ENCODE measurements at regions not wholly inside any gene's neighbourhood (a gene's known extent, or its start where the extent isn't known, plus 50 kb on each side); places are given as distances from the start of the nearest gene placed in this dataset.

DNA sequence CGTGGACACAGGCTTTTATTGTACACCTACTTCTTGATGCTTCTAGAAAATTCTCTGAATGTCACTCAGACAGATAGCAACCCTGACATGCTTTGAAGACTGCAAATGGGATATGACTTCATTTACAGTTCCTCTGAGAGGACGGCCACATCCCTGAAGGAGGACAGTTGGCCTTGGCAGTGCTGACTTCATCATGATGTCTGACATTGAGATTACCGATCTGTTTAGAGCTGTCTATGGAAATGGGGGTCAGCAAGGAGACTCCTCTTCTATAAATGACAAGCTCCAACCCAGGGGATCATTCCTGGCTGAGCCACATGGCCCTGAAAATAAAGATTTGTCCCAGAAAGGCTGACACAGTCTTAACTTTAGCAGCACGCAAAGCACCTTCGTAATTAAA lies 75.8 kb downstream of the NUDT12 start:
- no peaks in the 10 kb centered on the region for H3K4me1 ChIP-seq (ENCODE audit: insufficient read depth, insufficient read length)
- H3K36me3 ChIP-seq (ENCODE audit: insufficient read depth, insufficient read length, low read length), result no peaks in the 10 kb centered on the region
- DNase-seq (ENCODE audit: low read depth, low spot score), result no peak
- no peak overlapping the region for H3K4me3 ChIP-seq (ENCODE audit: insufficient read length, low read depth)
- H3K27me3 ChIP-seq (ENCODE audit: insufficient read depth, insufficient read length), result no peaks in the 10 kb centered on the region
- no peak overlapping the region for H3K9ac ChIP-seq (ENCODE audit: insufficient read length, low read depth)
- no peaks in the 10 kb centered on the region for H3K9me3 ChIP-seq (ENCODE audit: insufficient read depth, low read length)
- no peak for TF ChIP-seq SUZ12 (IDR thresholded peaks at IDR 0.05; ENCODE audit: extremely low read depth, insufficient read depth, insufficient read length)
- TF ChIP-seq ZNF274 (IDR thresholded peaks at IDR 0.05; ENCODE audit: low read depth, low read length), result no peak
- TF ChIP-seq YY1 (IDR thresholded peaks at IDR 0.05; ENCODE audit: insufficient read depth, insufficient read length), result no peak

DNA sequence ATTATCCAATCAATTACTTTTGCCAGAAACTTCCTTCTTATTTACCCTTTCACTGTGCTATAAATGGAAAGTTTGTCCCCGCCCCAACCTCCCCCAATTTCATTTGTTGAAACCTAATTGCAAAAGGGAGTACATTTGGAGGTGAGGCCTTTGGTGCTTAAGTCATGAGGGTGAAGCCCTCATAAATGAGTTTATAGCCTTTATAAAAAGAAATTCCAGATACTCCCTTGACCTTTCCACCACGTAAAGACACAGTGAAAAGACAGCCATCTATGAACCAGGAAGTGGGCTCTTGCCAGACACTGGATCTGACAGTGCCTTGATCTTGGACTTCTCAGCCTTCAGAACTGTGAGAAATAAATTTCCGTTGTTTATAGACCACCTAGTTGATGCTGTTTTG lies 82.3 kb downstream of the NUDT12 start:
- no peak for DNase-seq (ENCODE audit: low read depth, low spot score)
- no peak for TF ChIP-seq YY1 (IDR thresholded peaks at IDR 0.05; ENCODE audit: insufficient read depth, insufficient read length)
- no peak for TF ChIP-seq ZNF274 (IDR thresholded peaks at IDR 0.05; ENCODE audit: low read depth, low read length)
- TF ChIP-seq SUZ12 (IDR thresholded peaks at IDR 0.05; ENCODE audit: extremely low read depth, insufficient read depth, insufficient read length), result no peak
- Histone ChIP-seq H3K4me3 (ENCODE audit: insufficient read length, low read depth) (no peak overlapping the region), H3K9ac (ENCODE audit: insufficient read length, low read depth) (no peak overlapping the region), H3K36me3 (ENCODE audit: insufficient read depth, insufficient read length, low read length) (no peaks in the 10 kb centered on the region), H3K27me3 (ENCODE audit: insufficient read depth, insufficient read length) (no peaks in the 10 kb centered on the region), H3K4me1 (ENCODE audit: insufficient read depth, insufficient read length) (no peaks in the 10 kb centered on the region), H3K9me3 (ENCODE audit: insufficient read depth, low read length) (no peaks in the 10 kb centered on the region)

DNA sequence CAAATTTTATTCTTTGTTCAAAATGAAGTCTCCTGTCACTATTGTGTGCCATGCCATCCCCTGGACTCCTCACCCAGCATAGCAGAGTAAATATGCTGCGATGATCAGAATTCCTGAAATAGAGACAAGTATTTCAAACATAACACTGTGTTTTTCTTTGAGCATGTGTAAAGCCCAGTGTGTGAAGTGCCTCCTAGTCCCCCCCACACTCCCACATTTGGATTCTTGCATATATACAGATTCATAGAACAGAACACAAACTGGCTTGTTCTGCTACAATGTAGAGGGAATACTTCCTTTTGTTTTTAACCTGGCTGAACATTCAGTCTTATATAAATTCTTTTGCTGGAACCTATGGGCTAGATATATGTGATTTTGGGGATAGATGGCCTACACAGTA lies 84.9 kb downstream of the NUDT12 start:
- no peaks in the 10 kb centered on the region for H3K4me1 ChIP-seq (ENCODE audit: insufficient read depth, insufficient read length)
- no peak for DNase-seq (ENCODE audit: low read depth, low spot score)
- H3K36me3 ChIP-seq (ENCODE audit: insufficient read depth, insufficient read length, low read length), result no peaks in the 10 kb centered on the region
- no peak overlapping the region for H3K4me3 ChIP-seq (ENCODE audit: insufficient read length, low read depth)
- H3K27me3 ChIP-seq (ENCODE audit: insufficient read depth, insufficient read length), result no peaks in the 10 kb centered on the region
- no peak overlapping the region for H3K9ac ChIP-seq (ENCODE audit: insufficient read length, low read depth)
- no peak for TF ChIP-seq SUZ12 (IDR thresholded peaks at IDR 0.05; ENCODE audit: extremely low read depth, insufficient read depth, insufficient read length)
- no peak for TF ChIP-seq YY1 (IDR thresholded peaks at IDR 0.05; ENCODE audit: insufficient read depth, insufficient read length)
- no peak for TF ChIP-seq ZNF274 (IDR thresholded peaks at IDR 0.05; ENCODE audit: low read depth, low read length)
- H3K9me3 ChIP-seq (ENCODE audit: insufficient read depth, low read length), result no peaks in the 10 kb centered on the region

DNA sequence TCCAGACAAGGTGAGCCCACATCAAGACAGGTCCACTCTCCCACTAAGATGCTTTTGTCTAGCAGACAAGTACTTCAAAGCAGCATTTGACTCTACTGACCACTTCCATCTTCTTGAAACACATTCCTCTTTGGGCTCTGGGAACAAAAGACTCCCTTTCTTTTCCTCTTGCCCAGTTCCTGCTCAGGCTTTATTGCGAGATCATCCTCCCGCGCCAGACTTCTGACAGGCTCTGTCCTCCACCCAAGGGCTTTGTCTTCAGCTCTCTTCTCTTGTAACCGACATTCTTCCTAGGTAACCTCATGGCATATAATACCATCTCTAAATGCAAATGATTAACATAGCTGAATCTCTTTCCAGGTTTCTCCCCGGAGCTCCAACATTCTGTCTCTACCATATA lies 85.8 kb downstream of the NUDT12 start:
- no peak for TF ChIP-seq ZNF274 (IDR thresholded peaks at IDR 0.05; ENCODE audit: low read depth, low read length)
- no peak for TF ChIP-seq SUZ12 (IDR thresholded peaks at IDR 0.05; ENCODE audit: extremely low read depth, insufficient read depth, insufficient read length)
- TF ChIP-seq YY1 (IDR thresholded peaks at IDR 0.05; ENCODE audit: insufficient read depth, insufficient read length), result no peak
- Histone ChIP-seq H3K27me3 (ENCODE audit: insufficient read depth, insufficient read length) (no peaks in the 10 kb centered on the region), H3K9me3 (ENCODE audit: insufficient read depth, low read length) (no peaks in the 10 kb centered on the region), H3K36me3 (ENCODE audit: insufficient read depth, insufficient read length, low read length) (no peaks in the 10 kb centered on the region), H3K9ac (ENCODE audit: insufficient read length, low read depth) (no peak overlapping the region), H3K4me1 (ENCODE audit: insufficient read depth, insufficient read length) (no peaks in the 10 kb centered on the region), H3K4me3 (ENCODE audit: insufficient read length, low read depth) (no peak overlapping the region)
- no peak for DNase-seq (ENCODE audit: low read depth, low spot score)

DNA sequence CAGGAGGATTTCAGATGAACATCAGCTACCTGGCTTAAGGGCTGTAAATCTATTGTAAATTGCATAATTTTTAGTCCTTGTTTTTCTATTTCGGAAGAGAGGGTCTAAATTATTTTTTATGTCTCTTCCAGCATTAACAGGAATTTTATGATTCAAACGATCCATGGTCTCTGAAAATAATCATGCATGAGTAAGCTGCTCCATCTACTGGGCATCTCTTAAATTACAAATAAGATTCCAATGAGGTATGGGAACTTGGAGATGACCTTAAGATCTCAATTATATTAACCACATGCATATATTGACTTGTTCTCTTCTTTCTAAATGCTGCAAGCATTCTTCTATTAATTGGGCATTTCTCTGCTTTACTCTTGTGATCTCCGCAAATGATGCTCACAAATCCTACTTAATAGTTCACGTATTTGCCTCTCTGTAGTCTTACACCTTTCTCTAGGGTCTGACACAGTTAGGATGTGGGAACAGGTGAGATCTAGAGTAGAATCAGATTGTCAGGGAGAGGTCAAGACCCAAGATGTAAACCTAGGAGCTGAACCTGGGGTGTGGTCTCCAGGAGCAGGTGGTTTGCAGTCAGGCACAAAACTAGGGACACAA lies 86.9 kb downstream of the NUDT12 start:
- Histone ChIP-seq H3K9ac (ENCODE audit: insufficient read length, low read depth) (no peak overlapping the region), H3K4me3 (ENCODE audit: insufficient read length, low read depth) (no peak overlapping the region), H3K27me3 (ENCODE audit: insufficient read depth, insufficient read length) (no peaks in the 10 kb centered on the region), H3K4me1 (ENCODE audit: insufficient read depth, insufficient read length) (no peaks in the 10 kb centered on the region), H3K9me3 (ENCODE audit: insufficient read depth, low read length) (no peaks in the 10 kb centered on the region), H3K36me3 (ENCODE audit: insufficient read depth, insufficient read length, low read length) (no peaks in the 10 kb centered on the region)
- TF ChIP-seq ZNF274 (IDR thresholded peaks at IDR 0.05; ENCODE audit: low read depth, low read length) (no peak), YY1 (IDR thresholded peaks at IDR 0.05; ENCODE audit: insufficient read depth, insufficient read length) (no peak), SUZ12 (IDR thresholded peaks at IDR 0.05; ENCODE audit: extremely low read depth, insufficient read depth, insufficient read length) (no peak)
- DNase-seq (ENCODE audit: low read depth, low spot score), result no peak

DNA sequence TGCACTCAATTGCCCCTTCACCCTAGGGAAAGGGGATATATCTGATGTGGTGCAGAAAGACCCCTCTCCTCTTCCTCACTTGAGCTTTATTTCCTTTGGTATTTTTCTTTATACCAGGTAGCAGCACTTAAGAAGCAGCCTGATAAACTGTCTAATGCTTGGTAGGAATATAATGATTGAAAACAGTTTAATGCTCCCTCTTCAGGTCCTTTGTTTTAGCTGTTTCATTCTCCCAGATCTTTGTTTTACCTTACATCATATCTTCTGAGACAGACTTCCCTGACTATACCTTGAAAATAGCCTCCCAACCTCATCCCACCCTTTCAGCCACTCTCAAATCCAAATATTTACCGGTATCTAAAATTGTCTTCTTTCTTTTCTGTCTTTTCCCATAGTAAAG lies 87.9 kb downstream of the NUDT12 start:
- no peak for DNase-seq (ENCODE audit: low read depth, low spot score)

DNA sequence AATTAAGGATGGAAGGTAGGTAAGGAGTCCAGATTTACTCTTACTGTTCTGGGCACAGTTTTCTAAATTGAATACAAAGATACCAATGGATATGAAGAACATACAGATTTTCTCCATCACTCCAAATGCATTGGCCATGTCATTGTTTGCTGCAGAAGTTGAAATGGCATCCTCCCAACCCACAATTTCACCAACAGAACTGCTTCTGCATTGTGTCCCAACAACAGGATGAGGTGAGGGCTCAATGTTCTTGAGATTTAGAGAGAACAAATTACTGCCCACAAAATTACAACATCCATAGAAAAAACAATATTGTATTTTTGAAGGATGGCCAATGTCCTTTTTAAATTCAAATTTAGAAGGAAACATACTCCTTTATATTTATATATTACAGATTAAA lies 88.9 kb downstream of the NUDT12 start:
- DNase-seq (ENCODE audit: low read depth, low spot score), result no peak
- Histone ChIP-seq H3K9me3 (ENCODE audit: insufficient read depth, low read length) (no peaks in the 10 kb centered on the region), H3K27me3 (ENCODE audit: insufficient read depth, insufficient read length) (no peaks in the 10 kb centered on the region), H3K4me1 (ENCODE audit: insufficient read depth, insufficient read length) (no peaks in the 10 kb centered on the region), H3K9ac (ENCODE audit: insufficient read length, low read depth) (no peak overlapping the region), H3K36me3 (ENCODE audit: insufficient read depth, insufficient read length, low read length) (no peaks in the 10 kb centered on the region), H3K4me3 (ENCODE audit: insufficient read length, low read depth) (no peak overlapping the region)
- TF ChIP-seq ZNF274 (IDR thresholded peaks at IDR 0.05; ENCODE audit: low read depth, low read length), result no peak

More for the DNA sequence above, 87.9 kb downstream of the NUDT12 start:
- no peaks in the 10 kb centered on the region for H3K36me3 ChIP-seq (ENCODE audit: insufficient read depth, insufficient read length, low read length)
- TF ChIP-seq ZNF274 (IDR thresholded peaks at IDR 0.05; ENCODE audit: low read depth, low read length) (no peak), SUZ12 (IDR thresholded peaks at IDR 0.05; ENCODE audit: extremely low read depth, insufficient read depth, insufficient read length) (no peak), YY1 (IDR thresholded peaks at IDR 0.05; ENCODE audit: insufficient read depth, insufficient read length) (no peak)
- H3K4me1 ChIP-seq (ENCODE audit: insufficient read depth, insufficient read length), result no peaks in the 10 kb centered on the region
- H3K9me3 ChIP-seq (ENCODE audit: insufficient read depth, low read length), result no peaks in the 10 kb centered on the region
- H3K4me3 ChIP-seq (ENCODE audit: insufficient read length, low read depth), result no peak overlapping the region
- no peaks in the 10 kb centered on the region for H3K27me3 ChIP-seq (ENCODE audit: insufficient read depth, insufficient read length)
- no peak overlapping the region for H3K9ac ChIP-seq (ENCODE audit: insufficient read length, low read depth)
